Natural killer cell (primary cell): ENCODE measurements at regions not wholly inside any gene's neighbourhood (a gene's known extent, or its start where the extent isn't known, plus 50 kb on each side); places are given as distances from the start of the nearest gene placed in this dataset.
A peak's percentile ranks its signal among the peaks of the same experiment; 100 is the strongest.

Experiments
- ATAC-seq, 3 donors: fragments of 150-1000 bp in 2 of 3; fragments of 200-7000 bp in 1 of 3; cut with Tn5 transposase; 1 replicate in 1 of 3; 2 replicates in 2 of 3; pipeline ENCODE4 v1.10.0; 2021; ENCODE audit warnings: mild to moderate bottlenecking in 2 of 3, moderate library complexity in 2 of 3
- DNase-seq, 2 donors: peaks; one replicate each; pipeline versions ENCODE4 v3.0.0 to v3.0.0-alpha.2; 2013 to 2021; ENCODE audit warnings: mixed read lengths in 1 of 2
- H3K27ac ChIP-seq: one replicate; pipeline ENCODE4 v1.5.1; 2013; ENCODE audit warnings: mild to moderate bottlenecking, low read length
- H3K27me3 ChIP-seq: one replicate; pipeline ENCODE4 v1.6.1; 2013; ENCODE audit warnings: low read length; ENCODE audit not compliant: control insufficient read depth, insufficient read depth
- H3K36me3 ChIP-seq: one replicate; pipeline ENCODE4 v1.6.1; 2013; ENCODE audit warnings: low read length; ENCODE audit not compliant: control insufficient read depth, insufficient read depth
- H3K4me1 ChIP-seq: one replicate; pipeline ENCODE4 v1.6.1; 2013; ENCODE audit warnings: low read length; ENCODE audit not compliant: control insufficient read depth, insufficient read depth
- H3K4me3 ChIP-seq: one replicate; pipeline ENCODE4 v1.5.1; 2013; ENCODE audit warnings: low read length
- H3K9me3 ChIP-seq: one replicate; pipeline ENCODE4 v1.6.1; 2013; ENCODE audit warnings: low read length; ENCODE audit not compliant: control insufficient read depth, insufficient read depth
- H3K27ac Mint-ChIP-seq, 2 donors: one replicate each; pipeline ENCODE4 v1.8.0; 2022; ENCODE audit warnings: mild to moderate bottlenecking in 2 of 2, mixed read lengths in 2 of 2, moderate library complexity in 1 of 2
- H3K27me3 Mint-ChIP-seq, 2 donors: one replicate each; pipeline ENCODE4 v1.8.0; 2022; ENCODE audit warnings: low read depth in 2 of 2, mixed read lengths in 2 of 2
- H3K36me3 Mint-ChIP-seq: one replicate; pipeline ENCODE4 v1.8.0; 2022; ENCODE audit warnings: mixed read lengths
- H3K4me1 Mint-ChIP-seq, 2 donors: one replicate each; pipeline ENCODE4 v1.8.0; 2022; ENCODE audit warnings: mixed read lengths in 2 of 2
- H3K4me3 Mint-ChIP-seq: one replicate; pipeline ENCODE4 v1.8.0; 2022; ENCODE audit warnings: mild to moderate bottlenecking, moderate library complexity, mixed read lengths
- H3K9me3 Mint-ChIP-seq, 2 donors: one replicate each; pipeline ENCODE4 v1.8.0; 2022; ENCODE audit warnings: mixed read lengths in 2 of 2
- CTCF ChIP-seq: fragments of 200-600 bp; IDR thresholded peaks from one replicate; pipeline ENCODE4 v1.8.0; 2022; ENCODE audit warnings: antibody characterized with exemption
- WGBS: methylation state at CpG from one replicate; pipeline ENCODE4 v1.1.7; 2013; ENCODE audit warnings: missing lambda C conversion rate; ENCODE audit not compliant: insufficient coverage; 5-methylcytosine and 5-hydroxymethylcytosine counted together
- intact Hi-C: fragments of 100-400 bp; cut with micrococcal nuclease; formaldehyde crosslinking; loops from one replicate; pipeline ENCODE4 v1.14.2; 2022

GRCh38 chr12:111163422-111163821 lies 205.5 kb downstream of the PHETA1 start:
- DNase-seq (no peak), ATAC-seq (no peak)
- no peak overlapping the region for H3K4me3 Mint-ChIP-seq
- 92% methylated on average over 4 of the region's 4 CpGs for WGBS
- Histone ChIP-seq H3K4me3 (no peak overlapping the region), H3K4me1 (no peaks in the 10 kb centered on the region), H3K27me3 (no peaks in the 10 kb centered on the region), H3K9me3 (no peaks in the 10 kb centered on the region), H3K36me3 (no peaks in the 10 kb centered on the region), H3K27ac (no peak overlapping the region)
- intact Hi-C loops = no loop called here
- H3K27me3 Mint-ChIP-seq = peaks cover 0 to 8% of the 10 kb centered on the region in 2 donors
- TF ChIP-seq CTCF = no peak
- H3K36me3 Mint-ChIP-seq = no peaks in the 10 kb centered on the region
- H3K9me3 Mint-ChIP-seq = no peaks in the 10 kb centered on the region
- no peak overlapping the region for H3K27ac Mint-ChIP-seq
- H3K4me1 Mint-ChIP-seq = no peaks in the 10 kb centered on the region

- intact Hi-C loops = no loop called here
- Histone ChIP-seq H3K27ac (no peak overlapping the region), H3K36me3 (no peaks in the 10 kb centered on the region), H3K4me3 (no peak overlapping the region), H3K27me3 (no peaks in the 10 kb centered on the region), H3K9me3 (no peaks in the 10 kb centered on the region), H3K4me1 (no peaks in the 10 kb centered on the region)
- no peak for TF ChIP-seq CTCF
- no peaks in the 10 kb centered on the region for H3K4me1 Mint-ChIP-seq
- no peak overlapping the region for H3K4me3 Mint-ChIP-seq
- no peak for DNase-seq
- H3K27me3 Mint-ChIP-seq = peaks cover 0 to 8% of the 10 kb centered on the region in 2 donors
- H3K9me3 Mint-ChIP-seq = no peaks in the 10 kb centered on the region
- 86% methylated on average over 7 of the region's 7 CpGs for WGBS
- H3K27ac Mint-ChIP-seq = no peak overlapping the region
- H3K36me3 Mint-ChIP-seq = no peaks in the 10 kb centered on the region
- no peak for ATAC-seq
These were observed 207.0 kb downstream of the PHETA1 start for GRCh38 chr12:111161898-111162297.

- H3K9me3 Mint-ChIP-seq = no peaks in the 10 kb centered on the region
- no peaks in the 10 kb centered on the region for H3K36me3 Mint-ChIP-seq
- H3K27ac ChIP-seq = no peak overlapping the region
- no peaks in the 10 kb centered on the region for H3K9me3 ChIP-seq
- TF ChIP-seq CTCF = no peak
- no peak overlapping the region for H3K4me3 Mint-ChIP-seq
- H3K4me3 ChIP-seq = no peak overlapping the region
- no peak overlapping the region for H3K27ac Mint-ChIP-seq
- no peaks in the 10 kb centered on the region for H3K36me3 ChIP-seq
- no peaks in the 10 kb centered on the region for H3K4me1 Mint-ChIP-seq
- intact Hi-C loops = no loop called here
- WGBS = 88% methylated on average over 25 of the region's 25 CpGs
- no peaks in the 10 kb centered on the region for H3K27me3 ChIP-seq
- no peak for DNase-seq
- no peaks in the 10 kb centered on the region for H3K4me1 ChIP-seq
- H3K27me3 Mint-ChIP-seq = peaks cover 4 to 8% of the 10 kb centered on the region in 2 donors
- peak in 1 of 3 donors; percentile 24 for ATAC-seq
These were observed 208.3 kb downstream of the PHETA1 start for GRCh38 chr12:111160350-111161241.

GRCh38 chr12:111158992-111159391 lies 209.9 kb downstream of the PHETA1 start:
- Histone ChIP-seq H3K27ac (no peak overlapping the region), H3K4me1 (no peaks in the 10 kb centered on the region), H3K9me3 (no peaks in the 10 kb centered on the region), H3K4me3 (no peak overlapping the region), H3K36me3 (no peaks in the 10 kb centered on the region), H3K27me3 (no peaks in the 10 kb centered on the region)
- no peaks in the 10 kb centered on the region for H3K4me1 Mint-ChIP-seq
- no peak for DNase-seq
- no peak for TF ChIP-seq CTCF
- no peak overlapping the region for H3K27ac Mint-ChIP-seq
- ATAC-seq = no peak
- 100% methylated on average over 8 of the region's 8 CpGs for WGBS
- no peak overlapping the region for H3K4me3 Mint-ChIP-seq
- H3K27me3 Mint-ChIP-seq = peaks cover 4 to 8% of the 10 kb centered on the region in 2 donors
- intact Hi-C loops = no loop called here
- no peaks in the 10 kb centered on the region for H3K9me3 Mint-ChIP-seq
- no peaks in the 10 kb centered on the region for H3K36me3 Mint-ChIP-seq
